GM12878 (cell line): ENCODE measurements at regions not wholly inside any gene's neighbourhood (a gene's known extent, or its start where the extent isn't known, plus 50 kb on each side); places are given as distances from the start of the nearest gene placed in this dataset.

Experiments used
- BCLAF1 ChIP-seq: fragments of 450-650 bp; IDR thresholded peaks from 2 replicates; pipeline ENCODE4 v1.6.1; 2017; ENCODE audit warnings: antibody characterized with exemption, mild to moderate bottlenecking, moderate library complexity
- BHLHE40 ChIP-seq, 2 experiments: fragments of 450-650 bp in 1 of 2; IDR thresholded peaks; 2 replicates each; pipeline ENCODE4 v1.6.1; 2011 to 2017; ENCODE audit warnings: low read depth in 2 of 2, borderline replicate concordance in 1 of 2, improper control_type of control experiment in 1 of 2, low read length in 1 of 2, mild to moderate bottlenecking in 1 of 2
- CBX5 ChIP-seq: sonication (generic); IDR thresholded peaks from 2 replicates; pipeline ENCODE4 v1.6.1; 2016; ENCODE audit warnings: low read depth, moderate library complexity, mild to moderate bottlenecking, inconsistent platforms
- CEBPZ ChIP-seq: fragments of 150-350 bp; IDR thresholded peaks from 2 replicates; pipeline ENCODE4 v1.6.1; 2016; ENCODE audit warnings: low read depth, low read length
- E2F8 ChIP-seq: fragments of 450-650 bp; IDR thresholded peaks from 2 replicates; pipeline ENCODE4 v1.6.1; 2018; ENCODE audit warnings: mild to moderate bottlenecking, low read depth, moderate library complexity; ENCODE audit not compliant: partially characterized antibody
- ETV6 ChIP-seq, 2 experiments: fragments of 450-650 bp in 1 of 2; IDR thresholded peaks in 1 of 2; conservative IDR thresholded peaks in 1 of 2; 2 replicates each; pipeline ENCODE4 v1.6.1; 2014; ENCODE audit warnings: antibody characterized with exemption in 1 of 2, borderline replicate concordance in 1 of 2, low read depth in 1 of 2, mild to moderate bottlenecking in 1 of 2, moderate library complexity in 1 of 2
- HDAC2 ChIP-seq: fragments of 200-600 bp; sonication (generic); IDR thresholded peaks from 2 replicates; pipeline ENCODE4 v1.6.1; 2017
- KAT2A ChIP-seq: conservative IDR thresholded peaks from 2 replicates; pipeline ENCODE4 v1.6.1; 2011; ENCODE audit warnings: low read depth, low read length; ENCODE audit not compliant: control insufficient read depth
- NFYA ChIP-seq: IDR thresholded peaks from 2 replicates; pipeline ENCODE4 v1.6.1; 2011; ENCODE audit warnings: low read depth, mild to moderate bottlenecking, low read length, improper control_type of control experiment, borderline replicate concordance
- NR2F1 ChIP-seq: fragments of 450-650 bp; conservative IDR thresholded peaks from 2 replicates; pipeline ENCODE4 v1.6.1; 2017; ENCODE audit warnings: mild to moderate bottlenecking
- SREBF2 ChIP-seq: IDR thresholded peaks from 2 replicates; pipeline ENCODE4 v1.6.1; 2012; ENCODE audit warnings: mild to moderate bottlenecking, low read length
- TCF7 ChIP-seq: IDR thresholded peaks from 2 replicates; pipeline ENCODE4 v1.6.1; 2014; ENCODE audit warnings: antibody characterized with exemption, borderline replicate concordance
- ZNF207 ChIP-seq: fragments of 450-650 bp; IDR thresholded peaks from 2 replicates; pipeline ENCODE4 v1.6.1; 2014; ENCODE audit warnings: antibody characterized with exemption, mild to moderate bottlenecking, borderline replicate concordance

GRCh38 chr6:140380427-140381218 is 1006.2 kb upstream of the CITED2 start (continued):
- TF ChIP-seq CBX5 (no peak), HDAC2 (no peak), CEBPZ (no peak), E2F8 (no peak), KAT2A (no peak), ZNF207 (no peak), NFYA (no peak), BHLHE40 (IDR thresholded peaks at IDR 0.05; ENCODE audit: borderline replicate concordance in 1 of 2, low read depth in 2 of 2, low read length in 1 of 2) (no peak), SREBF2 (no peak), TCF7 (no peak), NR2F1 (no peak), ETV6 (conservative IDR thresholded peaks at IDR 0.05 in 1 of 2, IDR thresholded peaks at IDR 0.05 in 1 of 2; ENCODE audit: borderline replicate concordance in 1 of 2, low read depth in 1 of 2) (no peak), BCLAF1 (no peak)
